ENCODE measurements at regions not wholly inside any gene's neighbourhood (a gene's known extent, or its start where the extent isn't known, plus 50 kb on each side); places are given as distances from the start of the nearest gene placed in this dataset.

DNA sequence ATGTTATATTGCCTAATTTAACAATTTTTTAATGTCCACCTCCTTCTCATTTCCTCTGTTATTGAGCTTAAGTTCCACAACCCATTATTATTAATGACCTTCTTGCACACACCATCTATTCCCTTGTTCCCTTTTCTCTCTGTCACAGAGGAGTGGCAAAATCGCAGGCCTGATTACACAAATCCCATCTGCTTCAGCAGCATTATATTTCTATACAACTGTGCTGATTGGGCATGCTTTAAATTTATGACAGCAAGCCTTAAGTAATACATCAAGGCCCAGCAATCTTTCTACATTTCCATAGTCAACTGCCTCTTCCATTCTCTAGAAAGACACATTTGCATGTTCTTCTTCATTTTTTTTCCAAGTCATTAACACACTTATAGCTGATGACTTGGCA is 423.8 kb downstream of the PRDM5 start:
- H3K9me3 ChIP-seq (ENCODE audit: control insufficient read depth in 5 of 5, low read length in 5 of 5): peaks cover 0 to 2% (median 2%) of the 10 kb centered on the region in 5 donors
- no peak overlapping the region for H3K27ac ChIP-seq (ENCODE audit: low read depth, low read length)
- H3K27me3 ChIP-seq (ENCODE audit: control insufficient read depth in 5 of 5, insufficient read depth in 4 of 5, low read length in 5 of 5): no peaks in the 10 kb centered on the region
- H3K36me3 ChIP-seq (ENCODE audit: control insufficient read depth in 5 of 5, insufficient read depth in 5 of 5, low read length in 5 of 5): no peaks in the 10 kb centered on the region
- H3K4me1 ChIP-seq (ENCODE audit: control insufficient read depth in 5 of 5, insufficient read depth in 5 of 5, low read length in 5 of 5): no peaks in the 10 kb centered on the region
- H3K4me3 ChIP-seq (ENCODE audit: low read depth in 1 of 5, low read length in 5 of 5): no peak overlapping the region
- no peak overlapping the region for H3K9ac ChIP-seq (ENCODE audit: low read length in 5 of 5)

DNA sequence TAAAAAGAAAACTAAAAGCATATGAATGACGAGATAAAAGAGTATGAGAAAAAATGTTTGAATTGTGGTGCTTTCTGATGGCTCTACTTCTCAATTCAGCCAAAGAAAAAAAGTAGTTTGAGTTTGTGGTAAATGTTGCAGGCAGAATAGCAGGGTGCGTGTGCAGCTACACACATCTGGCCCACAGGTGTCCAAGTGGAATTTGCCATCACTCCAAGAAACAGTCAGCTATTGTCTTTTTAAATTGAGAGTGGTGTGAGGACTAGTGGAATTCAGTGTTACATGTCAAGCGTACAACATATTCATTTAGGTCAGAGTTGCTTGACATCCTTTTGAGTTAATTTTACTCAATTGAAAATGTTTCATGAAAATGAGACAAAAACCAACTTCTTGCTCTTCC is 424.8 kb upstream of the MAD2L1 start:
- no peaks in the 10 kb centered on the region for H3K27me3 ChIP-seq (ENCODE audit: control insufficient read depth in 5 of 5, insufficient read depth in 4 of 5, low read length in 5 of 5)
- peaks cover 0 to 7% (median 0%) of the 10 kb centered on the region in 5 donors for H3K9me3 ChIP-seq (ENCODE audit: control insufficient read depth in 5 of 5, low read length in 5 of 5)
- H3K4me3 ChIP-seq (ENCODE audit: low read depth in 1 of 5, low read length in 5 of 5): no peak overlapping the region
- no peaks in the 10 kb centered on the region for H3K36me3 ChIP-seq (ENCODE audit: control insufficient read depth in 5 of 5, insufficient read depth in 5 of 5, low read length in 5 of 5)
- no peaks in the 10 kb centered on the region for H3K4me1 ChIP-seq (ENCODE audit: control insufficient read depth in 5 of 5, insufficient read depth in 5 of 5, low read length in 5 of 5)
- no peak overlapping the region for H3K27ac ChIP-seq (ENCODE audit: low read depth, low read length)
- H3K9ac ChIP-seq (ENCODE audit: low read length in 5 of 5): no peak overlapping the region

DNA sequence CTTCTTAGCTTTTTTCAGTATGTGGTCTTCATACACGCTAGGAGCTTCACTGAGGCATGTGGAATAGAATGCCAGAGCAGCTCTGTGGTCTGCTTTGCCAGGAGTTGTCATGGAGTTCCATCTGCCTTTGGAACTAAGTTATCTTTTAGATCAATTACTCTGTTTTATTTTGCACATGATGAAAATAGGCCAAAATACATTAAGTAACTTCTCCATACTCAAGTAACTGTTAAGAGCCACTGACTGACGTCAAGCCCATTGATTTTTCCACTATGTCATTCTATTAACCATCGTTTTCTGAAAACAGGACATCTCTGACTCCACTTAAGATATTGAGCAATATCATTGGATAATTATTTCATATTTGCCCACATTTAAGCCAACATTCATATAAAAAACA is 415.1 kb upstream of the MAD2L1 start:
- H3K36me3 ChIP-seq (ENCODE audit: control insufficient read depth in 5 of 5, insufficient read depth in 5 of 5, low read length in 5 of 5): no peaks in the 10 kb centered on the region
- H3K27me3 ChIP-seq (ENCODE audit: control insufficient read depth in 5 of 5, insufficient read depth in 4 of 5, low read length in 5 of 5): no peaks in the 10 kb centered on the region
- no peak overlapping the region for H3K27ac ChIP-seq (ENCODE audit: low read depth, low read length)
- H3K9ac ChIP-seq (ENCODE audit: low read length in 5 of 5): no peak overlapping the region
- no peaks in the 10 kb centered on the region for H3K4me1 ChIP-seq (ENCODE audit: control insufficient read depth in 5 of 5, insufficient read depth in 5 of 5, low read length in 5 of 5)
- H3K9me3 ChIP-seq (ENCODE audit: control insufficient read depth in 5 of 5, low read length in 5 of 5): no peaks in the 10 kb centered on the region
- H3K4me3 ChIP-seq (ENCODE audit: low read depth in 1 of 5, low read length in 5 of 5): no peak overlapping the region

DNA sequence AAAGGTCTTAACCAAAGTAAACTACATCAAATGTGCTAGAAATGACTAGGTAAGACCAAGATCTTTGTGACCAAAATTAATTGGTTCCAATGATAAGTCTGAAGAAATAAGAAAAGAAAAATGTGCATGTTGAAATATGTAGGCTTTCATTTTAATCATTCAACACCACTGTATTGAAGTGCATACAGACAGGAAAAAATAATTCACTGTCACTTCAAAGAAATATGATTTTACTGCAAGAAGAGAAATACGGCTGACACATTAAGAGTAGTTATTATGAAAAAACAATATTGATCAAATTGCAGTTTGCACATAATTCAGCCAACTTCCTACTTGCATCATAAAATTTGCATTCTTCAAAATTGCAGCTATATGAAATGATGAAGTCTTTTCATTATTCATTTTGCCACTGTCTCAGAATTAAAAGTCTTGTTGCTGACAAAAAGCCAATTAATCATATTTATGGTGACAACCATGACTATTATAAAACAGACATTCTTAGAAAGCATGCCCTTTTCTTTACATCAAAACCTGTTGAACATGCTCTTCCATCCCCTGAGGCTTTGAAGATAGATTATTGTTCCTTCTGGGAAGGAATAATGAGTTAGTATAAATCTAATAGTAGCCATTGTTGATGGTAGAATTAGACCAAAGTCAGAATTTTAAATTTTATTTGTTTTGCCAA is 405.9 kb upstream of the MAD2L1 start:
- Histone ChIP-seq H3K27ac (ENCODE audit: low read depth, low read length) (no peak overlapping the region), H3K4me1 (ENCODE audit: control insufficient read depth in 5 of 5, insufficient read depth in 5 of 5, low read length in 5 of 5) (no peaks in the 10 kb centered on the region), H3K27me3 (ENCODE audit: control insufficient read depth in 5 of 5, insufficient read depth in 4 of 5, low read length in 5 of 5) (no peaks in the 10 kb centered on the region), H3K36me3 (ENCODE audit: control insufficient read depth in 5 of 5, insufficient read depth in 5 of 5, low read length in 5 of 5) (no peaks in the 10 kb centered on the region), H3K9ac (ENCODE audit: low read length in 5 of 5) (no peak overlapping the region), H3K4me3 (ENCODE audit: low read depth in 1 of 5, low read length in 5 of 5) (no peak overlapping the region), H3K9me3 (ENCODE audit: control insufficient read depth in 5 of 5, low read length in 5 of 5) (no peaks in the 10 kb centered on the region)

DNA sequence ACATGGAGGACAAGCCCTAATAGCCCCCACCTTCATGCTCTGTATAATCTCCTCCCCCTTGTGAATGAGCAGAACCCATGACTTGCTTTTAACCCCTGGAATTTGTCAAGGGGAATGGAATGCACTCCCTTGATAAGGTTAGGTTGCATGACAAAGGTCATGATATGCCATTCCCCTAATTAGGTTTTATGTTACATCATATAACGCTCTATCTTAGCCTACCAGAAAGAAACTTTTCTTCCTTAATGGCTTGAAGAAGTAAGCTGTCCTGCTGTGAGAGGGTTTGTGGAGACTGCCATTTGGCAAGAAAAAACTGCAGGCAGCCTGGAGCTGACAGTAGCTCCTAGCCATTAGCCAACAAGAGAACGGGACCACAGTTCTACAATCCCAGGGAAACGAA is 399.8 kb upstream of the MAD2L1 start:
- Histone ChIP-seq H3K9me3 (ENCODE audit: control insufficient read depth in 5 of 5, low read length in 5 of 5) (peaks cover 0 to 3% (median 0%) of the 10 kb centered on the region in 5 donors), H3K36me3 (ENCODE audit: control insufficient read depth in 5 of 5, insufficient read depth in 5 of 5, low read length in 5 of 5) (no peaks in the 10 kb centered on the region), H3K27ac (ENCODE audit: low read depth, low read length) (no peak overlapping the region), H3K4me1 (ENCODE audit: control insufficient read depth in 5 of 5, insufficient read depth in 5 of 5, low read length in 5 of 5) (no peaks in the 10 kb centered on the region), H3K4me3 (ENCODE audit: low read depth in 1 of 5, low read length in 5 of 5) (no peak overlapping the region), H3K27me3 (ENCODE audit: control insufficient read depth in 5 of 5, insufficient read depth in 4 of 5, low read length in 5 of 5) (no peaks in the 10 kb centered on the region), H3K9ac (ENCODE audit: low read length in 5 of 5) (no peak overlapping the region)

GRCh38 chr4:120454788-120455187 is 388.1 kb upstream of the MAD2L1 start:
- Histone ChIP-seq H3K27ac (ENCODE audit: low read depth, low read length) (no peak overlapping the region), H3K36me3 (ENCODE audit: control insufficient read depth in 5 of 5, insufficient read depth in 5 of 5, low read length in 5 of 5) (no peaks in the 10 kb centered on the region), H3K9ac (ENCODE audit: low read length in 5 of 5) (no peak overlapping the region), H3K27me3 (ENCODE audit: control insufficient read depth in 5 of 5, insufficient read depth in 4 of 5, low read length in 5 of 5) (no peaks in the 10 kb centered on the region), H3K4me3 (ENCODE audit: low read depth in 1 of 5, low read length in 5 of 5) (no peak overlapping the region), H3K9me3 (ENCODE audit: control insufficient read depth in 5 of 5, low read length in 5 of 5) (no peaks in the 10 kb centered on the region), H3K4me1 (ENCODE audit: control insufficient read depth in 5 of 5, insufficient read depth in 5 of 5, low read length in 5 of 5) (no peaks in the 10 kb centered on the region)

DNA sequence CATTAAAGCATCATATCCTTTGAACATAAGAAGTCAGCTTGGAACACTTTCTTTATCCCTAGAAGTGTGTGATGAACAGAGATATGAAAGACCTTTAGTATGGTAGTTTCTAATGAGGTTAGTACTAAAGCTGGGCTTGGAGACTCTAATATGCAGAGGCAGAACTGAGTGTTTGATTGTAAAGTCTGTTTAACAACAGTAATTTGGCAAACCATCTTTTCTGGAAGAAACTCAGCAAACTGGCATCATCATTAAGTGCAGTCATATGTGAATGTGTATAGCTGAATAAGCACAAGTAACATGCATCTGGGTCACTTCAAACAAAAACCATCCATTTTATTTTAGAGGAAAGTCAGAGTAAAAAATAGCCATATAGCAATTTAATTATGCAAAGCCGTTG is 385.9 kb upstream of the MAD2L1 start:
- Histone ChIP-seq H3K9ac (ENCODE audit: low read length in 5 of 5) (no peak overlapping the region), H3K27ac (ENCODE audit: low read depth, low read length) (no peak overlapping the region), H3K9me3 (ENCODE audit: control insufficient read depth in 5 of 5, low read length in 5 of 5) (no peaks in the 10 kb centered on the region), H3K4me1 (ENCODE audit: control insufficient read depth in 5 of 5, insufficient read depth in 5 of 5, low read length in 5 of 5) (no peaks in the 10 kb centered on the region), H3K4me3 (ENCODE audit: low read depth in 1 of 5, low read length in 5 of 5) (no peak overlapping the region), H3K27me3 (ENCODE audit: control insufficient read depth in 5 of 5, insufficient read depth in 4 of 5, low read length in 5 of 5) (no peaks in the 10 kb centered on the region), H3K36me3 (ENCODE audit: control insufficient read depth in 5 of 5, insufficient read depth in 5 of 5, low read length in 5 of 5) (no peaks in the 10 kb centered on the region)

- no peaks in the 10 kb centered on the region for H3K27me3 ChIP-seq (ENCODE audit: control insufficient read depth in 5 of 5, insufficient read depth in 4 of 5, low read length in 5 of 5)
- H3K9me3 ChIP-seq (ENCODE audit: control insufficient read depth in 5 of 5, low read length in 5 of 5): no peaks in the 10 kb centered on the region
- H3K9ac ChIP-seq (ENCODE audit: low read length in 5 of 5): no peak overlapping the region
- H3K36me3 ChIP-seq (ENCODE audit: control insufficient read depth in 5 of 5, insufficient read depth in 5 of 5, low read length in 5 of 5): no peaks in the 10 kb centered on the region
- no peaks in the 10 kb centered on the region for H3K4me1 ChIP-seq (ENCODE audit: control insufficient read depth in 5 of 5, insufficient read depth in 5 of 5, low read length in 5 of 5)
- no peak overlapping the region for H3K27ac ChIP-seq (ENCODE audit: low read depth, low read length)
- H3K4me3 ChIP-seq (ENCODE audit: low read depth in 1 of 5, low read length in 5 of 5): no peak overlapping the region
These were observed 385.4 kb upstream of the MAD2L1 start for GRCh38 chr4:120452001-120452400.

GRCh38 chr4:120447774-120448173 is 381.1 kb upstream of the MAD2L1 start:
- H3K27ac ChIP-seq (ENCODE audit: low read depth, low read length): no peak overlapping the region
- H3K9ac ChIP-seq (ENCODE audit: low read length in 5 of 5): no peak overlapping the region
- H3K4me1 ChIP-seq (ENCODE audit: control insufficient read depth in 5 of 5, insufficient read depth in 5 of 5, low read length in 5 of 5): peaks cover 0 to 8% (median 0%) of the 10 kb centered on the region in 5 donors
- no peaks in the 10 kb centered on the region for H3K27me3 ChIP-seq (ENCODE audit: control insufficient read depth in 5 of 5, insufficient read depth in 4 of 5, low read length in 5 of 5)
- H3K36me3 ChIP-seq (ENCODE audit: control insufficient read depth in 5 of 5, insufficient read depth in 5 of 5, low read length in 5 of 5): no peaks in the 10 kb centered on the region
- H3K9me3 ChIP-seq (ENCODE audit: control insufficient read depth in 5 of 5, low read length in 5 of 5): no peaks in the 10 kb centered on the region
- no peak overlapping the region for H3K4me3 ChIP-seq (ENCODE audit: low read depth in 1 of 5, low read length in 5 of 5)

- H3K36me3 ChIP-seq (ENCODE audit: control insufficient read depth in 5 of 5, insufficient read depth in 5 of 5, low read length in 5 of 5): no peaks in the 10 kb centered on the region
- H3K9me3 ChIP-seq (ENCODE audit: control insufficient read depth in 5 of 5, low read length in 5 of 5): no peaks in the 10 kb centered on the region
- no peak overlapping the region for H3K9ac ChIP-seq (ENCODE audit: low read length in 5 of 5)
- H3K4me1 ChIP-seq (ENCODE audit: control insufficient read depth in 5 of 5, insufficient read depth in 5 of 5, low read length in 5 of 5): peaks cover 0 to 8% (median 0%) of the 10 kb centered on the region in 5 donors
- H3K27me3 ChIP-seq (ENCODE audit: control insufficient read depth in 5 of 5, insufficient read depth in 4 of 5, low read length in 5 of 5): no peaks in the 10 kb centered on the region
- H3K27ac ChIP-seq (ENCODE audit: low read depth, low read length): no peak overlapping the region
- H3K4me3 ChIP-seq (ENCODE audit: low read depth in 1 of 5, low read length in 5 of 5): no peak overlapping the region
These were observed 379.5 kb upstream of the MAD2L1 start for GRCh38 chr4:120446051-120446567.
